ENCODE measurements at regions not wholly inside any gene's neighbourhood (a gene's known extent, or its start where the extent isn't known, plus 50 kb on each side); places are given as distances from the start of the nearest gene placed in this dataset.

DNA sequence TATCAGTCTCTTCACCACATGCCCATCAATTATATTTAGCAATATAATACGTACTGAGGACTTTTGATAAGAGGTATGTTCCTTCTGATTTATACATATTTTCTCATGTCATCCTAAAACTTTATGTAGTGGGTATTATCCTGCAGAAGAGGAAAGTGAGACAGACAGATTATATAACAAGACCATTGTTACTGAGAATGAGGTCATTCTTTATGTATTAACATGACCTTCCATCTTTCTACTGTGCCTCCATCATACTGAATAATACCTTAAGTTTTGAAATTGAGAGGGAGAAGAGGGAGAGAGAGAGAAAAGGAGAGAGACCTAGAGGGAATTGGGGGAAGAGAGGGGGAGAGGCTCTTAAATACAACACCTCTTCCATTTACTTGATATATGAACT, 90.9 kb upstream of the CARMIL1 start:
- TF ChIP-seq, protein P1, sequence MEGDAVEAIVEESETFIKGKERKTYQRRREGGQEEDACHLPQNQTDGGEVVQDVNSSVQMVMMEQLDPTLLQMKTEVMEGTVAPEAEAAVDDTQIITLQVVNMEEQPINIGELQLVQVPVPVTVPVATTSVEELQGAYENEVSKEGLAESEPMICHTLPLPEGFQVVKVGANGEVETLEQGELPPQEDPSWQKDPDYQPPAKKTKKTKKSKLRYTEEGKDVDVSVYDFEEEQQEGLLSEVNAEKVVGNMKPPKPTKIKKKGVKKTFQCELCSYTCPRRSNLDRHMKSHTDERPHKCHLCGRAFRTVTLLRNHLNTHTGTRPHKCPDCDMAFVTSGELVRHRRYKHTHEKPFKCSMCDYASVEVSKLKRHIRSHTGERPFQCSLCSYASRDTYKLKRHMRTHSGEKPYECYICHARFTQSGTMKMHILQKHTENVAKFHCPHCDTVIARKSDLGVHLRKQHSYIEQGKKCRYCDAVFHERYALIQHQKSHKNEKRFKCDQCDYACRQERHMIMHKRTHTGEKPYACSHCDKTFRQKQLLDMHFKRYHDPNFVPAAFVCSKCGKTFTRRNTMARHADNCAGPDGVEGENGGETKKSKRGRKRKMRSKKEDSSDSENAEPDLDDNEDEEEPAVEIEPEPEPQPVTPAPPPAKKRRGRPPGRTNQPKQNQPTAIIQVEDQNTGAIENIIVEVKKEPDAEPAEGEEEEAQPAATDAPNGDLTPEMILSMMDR (IDR thresholded peaks at IDR 0.05; ENCODE audit: low read depth, low read length, missing control alignments) = no peak
- DNase-seq = no peak
- no peaks in the 10 kb centered on the region for H3K36me3 ChIP-seq (replicated peaks)
- no peak overlapping the region for H3K27ac ChIP-seq
- H3K4me3 ChIP-seq (ENCODE audit: low read depth, low read length) = no peak overlapping the region
- in situ Hi-C loops (cut with HindIII; ENCODE audit: low pct_ligation_motif_present, low sequenced_read_pairs) = no loop called here
- no peaks in the 10 kb centered on the region for H3K27me3 ChIP-seq (replicated peaks)

DNA sequence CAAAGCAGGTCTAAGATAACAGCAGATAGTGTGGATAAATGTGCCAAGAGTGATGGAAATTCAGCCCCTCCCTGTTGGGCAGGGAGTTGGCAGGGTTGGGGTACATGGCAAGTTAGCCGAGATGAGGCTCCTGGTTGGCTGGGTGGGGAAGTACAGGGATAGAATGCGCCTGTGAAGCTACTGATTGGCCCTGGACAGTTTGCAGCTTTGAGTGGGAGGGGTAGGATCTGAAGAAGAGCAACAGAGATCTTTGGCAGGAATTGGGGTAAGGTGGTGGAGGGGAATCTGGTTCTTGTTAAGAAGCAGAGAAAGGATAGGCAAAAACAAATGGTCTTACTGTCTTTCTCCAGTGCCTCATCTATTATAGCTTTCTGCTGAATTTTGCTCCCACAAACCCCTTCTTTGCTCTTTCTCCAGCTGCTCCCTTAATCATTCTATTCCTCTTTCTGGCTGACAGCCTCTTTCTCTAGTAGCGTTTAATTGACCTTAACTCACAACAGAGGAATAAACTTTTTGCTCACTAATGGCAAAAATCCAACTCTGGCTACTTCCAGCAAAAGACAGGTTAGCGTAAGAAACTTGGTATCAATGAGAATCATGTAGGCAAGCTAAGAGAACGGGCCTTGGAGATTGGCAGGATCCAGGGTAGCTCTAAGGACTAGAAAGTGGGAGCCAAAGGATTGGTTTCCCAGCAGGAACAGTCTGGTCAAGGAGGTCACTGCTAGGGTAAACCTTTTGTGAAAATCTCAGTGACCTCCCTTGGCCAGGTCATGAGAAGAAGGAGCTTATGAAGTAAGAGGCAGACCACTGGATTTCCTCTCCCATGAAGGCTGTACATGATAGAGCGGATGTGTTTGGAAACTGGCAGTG, 86.3 kb upstream of the CARMIL1 start:
- DNase-seq = peak; percentile 91
- H3K27ac ChIP-seq = peak overlapping the region; percentile 94
- H3K36me3 ChIP-seq (replicated peaks) = no peaks in the 10 kb centered on the region
- TF ChIP-seq, protein P1 (IDR thresholded peaks at IDR 0.05; ENCODE audit: low read depth, low read length, missing control alignments) = no peak
- H3K4me3 ChIP-seq (ENCODE audit: low read depth, low read length) = no peak overlapping the region
- no peaks in the 10 kb centered on the region for H3K27me3 ChIP-seq (replicated peaks)
- in situ Hi-C loops (cut with HindIII; ENCODE audit: low pct_ligation_motif_present, low sequenced_read_pairs) = no loop called here

- TF ChIP-seq, protein P1 (IDR thresholded peaks at IDR 0.05; ENCODE audit: low read depth, low read length, missing control alignments) = no peak
- in situ Hi-C loops (cut with HindIII; ENCODE audit: low pct_ligation_motif_present, low sequenced_read_pairs) = no loop called here
- DNase-seq = peak; percentile 88
Measured at GRCh38 chr6:25193460-25194171, 85.6 kb upstream of the CARMIL1 start.

DNA sequence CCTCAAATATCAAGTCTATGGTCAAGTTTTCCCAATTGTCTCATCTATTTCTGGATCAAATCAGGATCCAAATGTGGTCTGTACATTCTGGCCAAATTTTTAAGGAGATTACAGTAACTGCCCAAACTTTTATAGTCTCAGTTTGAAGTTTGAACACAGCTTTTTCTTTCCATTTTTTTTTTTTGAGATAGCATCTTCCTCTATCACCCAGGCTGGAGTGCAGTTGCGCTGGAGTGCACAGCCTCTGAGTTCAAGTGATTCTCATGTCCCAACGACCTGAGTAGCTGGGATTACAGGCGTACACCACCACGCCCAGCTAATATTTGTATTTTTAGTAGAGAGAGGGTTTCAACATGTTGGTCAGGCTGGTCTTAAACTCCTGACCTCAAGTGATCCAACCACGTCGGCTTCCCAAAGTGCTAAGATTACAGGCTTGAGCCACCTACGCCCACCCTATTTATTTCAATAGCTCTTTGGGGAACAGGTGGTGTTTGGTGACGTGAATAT, 84.9 kb upstream of the CARMIL1 start:
- Histone ChIP-seq H3K27me3 (replicated peaks) (no peaks in the 10 kb centered on the region), H3K27ac (peak overlapping the region; percentile 94), H3K4me3 (ENCODE audit: low read depth, low read length) (no peak overlapping the region), H3K36me3 (replicated peaks) (no peaks in the 10 kb centered on the region)
- no peak for DNase-seq
- TF ChIP-seq, protein P1 (IDR thresholded peaks at IDR 0.05; ENCODE audit: low read depth, low read length, missing control alignments) = no peak
- in situ Hi-C loops (cut with HindIII; ENCODE audit: low pct_ligation_motif_present, low sequenced_read_pairs) = no loop called here

More at GRCh38 chr6:25193460-25194171, 85.6 kb upstream of the CARMIL1 start:
- no peak overlapping the region for H3K4me3 ChIP-seq (ENCODE audit: low read depth, low read length)
- no peaks in the 10 kb centered on the region for H3K36me3 ChIP-seq (replicated peaks)
- peak overlapping the region; percentile 94 for H3K27ac ChIP-seq
- H3K27me3 ChIP-seq (replicated peaks) = no peaks in the 10 kb centered on the region

DNA sequence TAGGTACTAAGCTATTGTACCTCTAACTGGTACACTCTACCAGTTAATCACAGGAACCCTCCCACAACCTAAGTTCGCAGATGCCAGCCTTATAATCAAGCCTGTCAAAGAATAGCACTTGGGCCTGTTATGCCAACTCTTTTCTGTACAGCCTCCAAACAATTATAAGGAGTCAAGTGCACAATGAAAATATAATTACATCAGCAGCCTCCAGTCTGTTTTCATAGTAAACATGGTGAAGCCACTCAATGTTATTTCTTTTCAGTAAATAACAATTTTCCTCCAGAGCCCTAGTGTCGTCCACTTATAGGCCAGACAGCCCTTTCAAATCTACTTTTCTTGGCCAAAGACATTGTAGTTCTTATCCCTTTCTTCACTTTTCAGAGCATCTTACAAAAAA, 82.7 kb upstream of the CARMIL1 start:
- no peak for DNase-seq
- Histone ChIP-seq H3K27ac (no peak overlapping the region), H3K36me3 (replicated peaks) (no peaks in the 10 kb centered on the region), H3K27me3 (replicated peaks) (no peaks in the 10 kb centered on the region), H3K4me3 (ENCODE audit: low read depth, low read length) (no peak overlapping the region)
- TF ChIP-seq, protein P1 (IDR thresholded peaks at IDR 0.05; ENCODE audit: low read depth, low read length, missing control alignments) = no peak
- in situ Hi-C loops (cut with HindIII; ENCODE audit: low pct_ligation_motif_present, low sequenced_read_pairs) = no loop called here
